Activated CD4-positive, alpha-beta T cell treated with anti-CD3 and anti-CD28 coated beads, Interleukin-2, amount 10 ng/mL, durations not matched to agents 24 days and 14 days (primary cell): ENCODE measurements at regions not wholly inside any gene's neighbourhood (a gene's known extent, or its start where the extent isn't known, plus 50 kb on each side); places are given as distances from the start of the nearest gene placed in this dataset.

Experiments
- DNase-seq: peaks from one replicate; pipeline ENCODE4 v3.0.0; 2022
- H3K27ac Mint-ChIP-seq: one replicate; pipeline ENCODE4 v1.8.0; 2022; ENCODE audit warnings: mild to moderate bottlenecking, mixed read lengths
- H3K27me3 Mint-ChIP-seq: one replicate; pipeline ENCODE4 v1.8.0; 2022; ENCODE audit warnings: mixed read lengths
- H3K36me3 Mint-ChIP-seq: one replicate; pipeline ENCODE4 v1.8.0; 2022; ENCODE audit warnings: low read depth, mild to moderate bottlenecking, mixed read lengths
- H3K4me1 Mint-ChIP-seq: one replicate; pipeline ENCODE4 v1.8.0; 2021; ENCODE audit warnings: mixed read lengths
- H3K4me3 Mint-ChIP-seq: one replicate; pipeline ENCODE4 v1.8.0; 2022; ENCODE audit warnings: mild to moderate bottlenecking, moderate library complexity, mixed read lengths
- H3K9me3 Mint-ChIP-seq: one replicate; pipeline ENCODE4 v1.8.0; 2021; ENCODE audit warnings: mixed read lengths
- intact Hi-C: fragments of 100-400 bp; cut with micrococcal nuclease; formaldehyde crosslinking; loops from one replicate; pipeline ENCODE4 v1.15.1; 2023

- intact Hi-C loops, result no loop called here
Observed at GRCh38 chr10:42937649-42938180, 139.2 kb upstream of the RET start.

DNA sequence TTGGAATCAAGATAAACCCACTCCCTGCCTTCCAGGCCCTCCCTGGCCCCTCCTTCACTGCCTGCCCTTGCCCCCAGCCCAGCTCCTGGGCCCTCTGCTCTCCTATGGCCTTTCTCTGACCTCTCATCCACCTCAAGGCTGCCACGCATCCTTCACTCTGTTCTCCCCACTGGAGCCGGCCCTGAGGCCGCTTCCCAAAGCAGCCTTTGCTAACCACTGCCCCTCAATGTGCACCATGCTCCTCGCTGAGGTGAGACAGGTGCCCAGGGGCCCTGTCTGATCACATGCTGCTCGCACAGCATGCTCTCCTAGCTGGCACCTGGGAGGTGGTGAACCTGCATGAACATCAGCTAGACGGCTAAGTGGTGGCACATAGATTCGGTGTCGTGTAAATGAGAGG lies 138.5 kb upstream of the RET start:
- Mint-ChIP-seq H3K4me3 (no peak overlapping the region), H3K27me3 (peaks cover 22% of the 10 kb centered on the region), H3K4me1 (peaks cover 3% of the 10 kb centered on the region), H3K9me3 (no peaks in the 10 kb centered on the region), H3K27ac (no peak overlapping the region), H3K36me3 (no peaks in the 10 kb centered on the region)
- intact Hi-C loops, result no loop called here
- DNase-seq, result no peak

More at GRCh38 chr10:42937649-42938180, 139.2 kb upstream of the RET start:
- H3K27me3 Mint-ChIP-seq, result peaks cover 26% of the 10 kb centered on the region
- DNase-seq, result no peak
- H3K4me1 Mint-ChIP-seq, result peaks cover 4% of the 10 kb centered on the region
- H3K9me3 Mint-ChIP-seq, result no peaks in the 10 kb centered on the region
- no peak overlapping the region for H3K4me3 Mint-ChIP-seq
- H3K27ac Mint-ChIP-seq, result no peak overlapping the region
- H3K36me3 Mint-ChIP-seq, result no peaks in the 10 kb centered on the region

GRCh38 chr10:42939237-42939636 lies 137.6 kb upstream of the RET start:
- no peak for DNase-seq
- H3K36me3 Mint-ChIP-seq, result no peaks in the 10 kb centered on the region
- peaks cover 14% of the 10 kb centered on the region for H3K27me3 Mint-ChIP-seq
- no peak overlapping the region for H3K27ac Mint-ChIP-seq
- no peaks in the 10 kb centered on the region for H3K4me1 Mint-ChIP-seq
- intact Hi-C loops, result no loop called here
- no peaks in the 10 kb centered on the region for H3K9me3 Mint-ChIP-seq
- no peak overlapping the region for H3K4me3 Mint-ChIP-seq

DNA sequence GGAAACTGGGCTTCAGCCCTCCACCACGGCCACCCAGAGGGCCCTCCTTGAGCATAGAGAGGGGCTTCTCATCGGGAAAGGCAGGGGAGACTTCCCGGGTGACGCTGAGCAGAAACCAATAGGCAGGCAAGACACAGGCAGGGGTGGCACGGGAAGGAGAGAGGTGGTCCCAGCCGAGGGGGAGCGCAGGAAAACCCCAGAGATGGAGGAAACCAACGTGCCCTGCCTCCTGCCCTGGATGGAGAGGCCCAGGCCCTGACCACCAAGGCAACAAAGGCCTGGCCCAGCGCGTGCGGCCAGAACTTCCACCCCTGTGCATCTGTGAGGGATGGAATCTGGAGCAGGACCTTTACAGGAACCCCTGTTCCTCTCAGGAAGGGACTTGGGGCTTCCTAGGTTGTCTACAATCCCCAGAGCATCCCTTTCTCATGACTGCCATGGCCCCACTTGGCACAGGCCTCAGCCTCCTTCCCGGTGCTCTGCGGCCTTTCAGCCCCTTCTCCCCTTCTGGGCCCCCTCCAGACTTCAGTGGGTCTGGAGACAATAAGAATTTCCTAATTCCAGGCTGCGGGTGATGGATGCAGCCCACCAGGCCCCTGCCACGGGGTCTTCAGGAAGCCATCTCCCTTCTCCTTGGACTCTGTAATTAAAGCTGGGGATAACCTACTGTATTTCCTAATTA lies 137.0 kb upstream of the RET start:
- H3K36me3 Mint-ChIP-seq, result no peaks in the 10 kb centered on the region
- no peak overlapping the region for H3K27ac Mint-ChIP-seq
- no peak for DNase-seq
- H3K4me1 Mint-ChIP-seq, result no peaks in the 10 kb centered on the region
- intact Hi-C loops, result no loop called here
- no peak overlapping the region for H3K4me3 Mint-ChIP-seq
- H3K27me3 Mint-ChIP-seq, result peaks cover 8% of the 10 kb centered on the region
- H3K9me3 Mint-ChIP-seq, result no peaks in the 10 kb centered on the region

DNA sequence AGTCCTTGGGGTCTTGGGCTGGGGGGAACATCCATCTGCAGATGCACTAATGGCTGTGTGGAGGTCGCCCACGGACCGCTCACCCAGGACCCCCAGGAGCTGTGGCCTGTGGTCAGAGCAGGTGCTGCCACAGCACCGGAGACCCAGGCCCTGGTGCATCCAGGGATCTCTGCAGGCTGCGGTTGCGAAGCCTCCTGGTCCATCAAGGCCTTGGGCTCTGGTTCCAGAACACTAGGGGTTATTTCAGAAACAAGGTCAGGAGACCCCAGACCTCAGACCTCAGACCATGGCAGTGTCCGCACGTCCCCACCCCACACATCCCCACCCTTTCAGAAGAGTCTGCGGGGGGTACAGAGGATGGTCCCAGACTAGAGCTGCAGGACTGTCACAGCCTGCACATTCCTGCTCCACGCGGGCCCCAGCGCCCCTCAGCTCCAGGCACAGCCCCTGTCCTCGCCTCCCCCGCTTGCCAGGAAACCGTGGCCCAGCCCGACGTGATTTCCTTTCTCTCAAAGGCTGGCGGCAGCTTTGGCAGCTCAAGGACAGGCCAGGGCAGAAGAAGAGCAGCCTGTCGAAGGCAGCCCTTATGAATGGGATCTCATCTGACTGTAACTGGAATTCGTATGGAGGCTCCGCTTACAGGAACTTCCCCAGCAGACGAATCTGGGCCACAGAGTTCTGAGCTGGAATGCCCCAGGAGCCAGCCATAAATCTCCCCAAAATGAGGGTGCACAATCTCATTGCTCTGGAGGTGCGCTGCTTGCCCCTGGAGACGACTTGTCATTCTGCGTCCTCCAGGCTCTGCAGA lies 136.2 kb upstream of the RET start:
- intact Hi-C loops, result no loop called here
- no peaks in the 10 kb centered on the region for H3K27me3 Mint-ChIP-seq
- no peak overlapping the region for H3K27ac Mint-ChIP-seq
- H3K4me3 Mint-ChIP-seq, result no peak overlapping the region
- no peaks in the 10 kb centered on the region for H3K9me3 Mint-ChIP-seq
- H3K4me1 Mint-ChIP-seq, result no peaks in the 10 kb centered on the region
- no peak for DNase-seq
- H3K36me3 Mint-ChIP-seq, result no peaks in the 10 kb centered on the region

GRCh38 chr10:42941295-42941644 lies 135.6 kb upstream of the RET start:
- H3K9me3 Mint-ChIP-seq, result no peaks in the 10 kb centered on the region
- H3K4me3 Mint-ChIP-seq, result no peak overlapping the region
- no peak overlapping the region for H3K27ac Mint-ChIP-seq
- intact Hi-C loops, result no loop called here
- H3K27me3 Mint-ChIP-seq, result peaks cover 3% of the 10 kb centered on the region
- DNase-seq, result no peak
- H3K36me3 Mint-ChIP-seq, result no peaks in the 10 kb centered on the region
- H3K4me1 Mint-ChIP-seq, result no peaks in the 10 kb centered on the region

DNA sequence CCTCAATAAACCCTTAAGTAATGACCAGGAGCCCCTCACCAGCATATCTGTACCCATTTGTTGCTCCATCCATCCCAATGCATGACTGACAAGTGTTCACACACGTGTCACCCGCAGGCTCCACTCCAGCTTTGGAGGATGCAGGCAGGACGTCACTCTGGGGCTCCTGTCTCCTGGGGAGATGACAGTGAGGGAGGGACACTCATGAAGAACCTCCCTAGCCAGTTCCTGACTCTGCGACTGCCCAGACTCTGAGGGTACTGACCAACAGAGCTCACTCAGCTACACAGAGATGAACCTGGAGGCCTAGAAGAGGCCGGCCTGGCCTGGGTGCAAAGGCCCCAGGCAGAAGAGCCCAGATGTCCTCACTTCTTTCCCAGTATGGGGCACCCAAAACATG lies 135.1 kb upstream of the RET start:
- Mint-ChIP-seq H3K36me3 (no peaks in the 10 kb centered on the region), H3K4me3 (no peak overlapping the region), H3K27me3 (peaks cover 4% of the 10 kb centered on the region), H3K27ac (no peak overlapping the region), H3K4me1 (no peaks in the 10 kb centered on the region), H3K9me3 (no peaks in the 10 kb centered on the region)
- intact Hi-C loops, result no loop called here
- no peak for DNase-seq

- intact Hi-C loops, result no loop called here
- no peak for DNase-seq
- Mint-ChIP-seq H3K27me3 (peaks cover 6% of the 10 kb centered on the region), H3K4me3 (no peak overlapping the region), H3K4me1 (no peaks in the 10 kb centered on the region), H3K36me3 (no peaks in the 10 kb centered on the region), H3K9me3 (no peaks in the 10 kb centered on the region), H3K27ac (no peak overlapping the region)
Observed at GRCh38 chr10:42942279-42942950, 134.5 kb upstream of the RET start.

DNA sequence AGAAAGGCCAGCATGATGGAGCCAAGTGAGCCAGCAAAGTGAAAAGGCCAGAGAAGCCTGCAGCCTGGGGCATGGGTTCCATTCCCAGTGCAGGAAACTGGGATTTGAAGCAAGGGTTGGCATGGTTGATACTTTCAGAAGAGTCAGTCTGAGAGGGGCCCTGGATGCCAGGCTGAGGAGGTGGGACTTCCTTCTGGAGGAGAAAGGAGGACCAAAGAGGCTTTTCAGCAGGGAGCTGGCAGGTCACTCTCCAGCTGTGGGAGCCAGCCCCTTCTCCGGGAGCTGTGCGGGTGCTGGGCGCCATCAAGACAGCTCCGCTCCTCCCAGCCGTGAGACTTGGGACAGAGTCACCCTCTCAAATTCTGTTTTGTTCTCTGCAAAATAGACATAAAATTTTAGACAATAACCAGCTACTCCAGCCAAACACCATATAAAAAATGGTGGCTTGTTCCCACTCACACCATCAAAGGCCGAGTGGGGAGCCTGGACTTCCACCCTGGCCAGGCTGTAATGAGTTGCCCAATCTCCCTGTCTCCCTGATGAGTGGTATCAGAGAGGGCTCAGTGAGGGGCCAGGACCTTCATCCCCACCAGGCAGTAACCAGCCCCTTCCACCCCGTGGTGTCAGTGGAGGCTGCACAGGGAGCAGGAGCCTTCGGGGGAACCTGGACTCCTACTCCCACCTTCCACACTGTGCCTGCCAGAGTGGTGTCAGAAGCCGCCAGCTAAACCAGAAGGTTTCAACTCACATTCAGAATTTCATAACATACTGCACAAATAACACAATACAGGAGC lies 133.6 kb upstream of the RET start:
- peaks cover 3% of the 10 kb centered on the region for H3K9me3 Mint-ChIP-seq
- no peak overlapping the region for H3K27ac Mint-ChIP-seq
- peak; percentile 38 for DNase-seq
- H3K36me3 Mint-ChIP-seq, result no peaks in the 10 kb centered on the region
- H3K27me3 Mint-ChIP-seq, result peaks cover 7% of the 10 kb centered on the region
- intact Hi-C loops, result no loop called here
- no peak overlapping the region for H3K4me3 Mint-ChIP-seq
- no peaks in the 10 kb centered on the region for H3K4me1 Mint-ChIP-seq

DNA sequence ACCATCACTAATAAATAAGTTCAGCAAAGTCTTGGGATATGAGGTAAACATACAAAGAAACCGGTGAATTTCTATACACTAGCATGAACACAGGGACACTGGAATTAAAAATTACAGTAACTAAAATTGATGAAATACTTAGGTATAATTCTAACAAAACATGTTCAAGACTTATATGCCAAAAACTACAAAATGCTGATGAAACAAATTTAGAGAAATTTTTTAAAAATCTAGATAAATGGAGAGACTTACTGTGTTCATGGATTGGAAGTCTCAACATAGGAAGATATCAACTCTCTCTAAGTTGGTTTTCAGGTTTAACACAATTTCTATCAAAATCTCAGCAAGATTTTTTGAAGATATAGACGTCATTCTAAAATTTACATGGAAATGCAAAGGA lies 128.8 kb upstream of the RET start:
- Mint-ChIP-seq H3K9me3 (peaks cover 3% of the 10 kb centered on the region), H3K27me3 (peaks cover 15% of the 10 kb centered on the region), H3K4me3 (no peak overlapping the region), H3K4me1 (no peaks in the 10 kb centered on the region), H3K27ac (no peak overlapping the region), H3K36me3 (no peaks in the 10 kb centered on the region)
- DNase-seq, result no peak
- intact Hi-C loops, result no loop called here

GRCh38 chr10:42949287-42949686 lies 127.6 kb upstream of the RET start:
- Mint-ChIP-seq H3K9me3 (peaks cover 3% of the 10 kb centered on the region), H3K27me3 (peaks cover 15% of the 10 kb centered on the region), H3K27ac (no peak overlapping the region), H3K4me1 (no peaks in the 10 kb centered on the region), H3K4me3 (no peak overlapping the region), H3K36me3 (no peaks in the 10 kb centered on the region)
- DNase-seq, result no peak
- intact Hi-C loops, result no loop called here

- H3K36me3 Mint-ChIP-seq, result no peaks in the 10 kb centered on the region
- no peak overlapping the region for H3K4me3 Mint-ChIP-seq
- DNase-seq, result no peak
- no peak overlapping the region for H3K27ac Mint-ChIP-seq
- intact Hi-C loops, result no loop called here
- no peaks in the 10 kb centered on the region for H3K4me1 Mint-ChIP-seq
- H3K27me3 Mint-ChIP-seq, result peaks cover 15% of the 10 kb centered on the region
- H3K9me3 Mint-ChIP-seq, result peaks cover 3% of the 10 kb centered on the region
Observed at GRCh38 chr10:42950606-42951485, 126.0 kb upstream of the RET start.
